BE2C (cell line): ENCODE measurements at regions not wholly inside any gene's neighbourhood (a gene's known extent, or its start where the extent isn't known, plus 50 kb on each side); places are given as distances from the start of the nearest gene placed in this dataset.

Source experiments
- DNase-seq: peaks from one replicate; pipeline ENCODE4 v3.0.0-alpha.2; 2020
- H3K27me3 ChIP-seq: fragments of 250-450 bp; sonication (Bioruptor Pico); 2 replicates; pipeline ENCODE4 v1.5.1; 2020; ENCODE audit warnings: mild to moderate bottlenecking
- H3K36me3 ChIP-seq: fragments of 250-450 bp; sonication (Bioruptor Pico); 2 replicates; pipeline ENCODE4 v1.5.1; 2020; ENCODE audit warnings: mild to moderate bottlenecking
- H3K4me1 ChIP-seq: fragments of 250-450 bp; sonication (Bioruptor Pico); 2 replicates; pipeline ENCODE4 v1.5.1; 2020
- H3K4me3 ChIP-seq: 2 replicates; pipeline ENCODE4 v1.5.1; 2011; ENCODE audit warnings: low read depth, low read length
- H3K9me3 ChIP-seq: fragments of 250-450 bp; sonication (Bioruptor Pico); 2 replicates; pipeline ENCODE4 v1.5.1; 2020
- TF ChIP-seq, protein P1 (sequence below): IDR thresholded peaks from 2 replicates; pipeline ENCODE4 v1.5.1; 2012; ENCODE audit warnings: mild to moderate bottlenecking, low read depth, low read length

DNA sequence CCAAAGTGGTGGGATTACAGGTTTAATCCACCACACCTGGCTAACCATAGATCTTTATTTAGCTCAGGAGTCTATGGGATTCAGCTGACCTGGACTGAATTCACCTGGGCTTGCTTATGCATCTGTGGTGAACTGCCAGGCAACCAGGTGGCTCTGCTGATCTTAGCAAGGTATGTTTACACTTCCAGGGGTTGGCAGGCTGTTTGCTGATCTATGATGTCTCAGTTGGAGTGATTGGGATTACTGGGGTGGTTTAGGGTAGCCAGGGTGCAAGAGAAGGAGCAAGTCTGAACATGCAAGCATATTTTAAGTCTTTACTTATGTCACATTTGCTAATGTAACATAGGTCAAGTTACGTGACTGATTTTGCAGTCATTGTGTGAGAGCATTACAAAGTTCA lies 63.6 kb upstream of the JAK2 start:
- no peak overlapping the region for H3K4me3 ChIP-seq
- H3K9me3 ChIP-seq = no peaks in the 10 kb centered on the region
- H3K36me3 ChIP-seq = no peaks in the 10 kb centered on the region
- DNase-seq = no peak
- TF ChIP-seq, protein P1, sequence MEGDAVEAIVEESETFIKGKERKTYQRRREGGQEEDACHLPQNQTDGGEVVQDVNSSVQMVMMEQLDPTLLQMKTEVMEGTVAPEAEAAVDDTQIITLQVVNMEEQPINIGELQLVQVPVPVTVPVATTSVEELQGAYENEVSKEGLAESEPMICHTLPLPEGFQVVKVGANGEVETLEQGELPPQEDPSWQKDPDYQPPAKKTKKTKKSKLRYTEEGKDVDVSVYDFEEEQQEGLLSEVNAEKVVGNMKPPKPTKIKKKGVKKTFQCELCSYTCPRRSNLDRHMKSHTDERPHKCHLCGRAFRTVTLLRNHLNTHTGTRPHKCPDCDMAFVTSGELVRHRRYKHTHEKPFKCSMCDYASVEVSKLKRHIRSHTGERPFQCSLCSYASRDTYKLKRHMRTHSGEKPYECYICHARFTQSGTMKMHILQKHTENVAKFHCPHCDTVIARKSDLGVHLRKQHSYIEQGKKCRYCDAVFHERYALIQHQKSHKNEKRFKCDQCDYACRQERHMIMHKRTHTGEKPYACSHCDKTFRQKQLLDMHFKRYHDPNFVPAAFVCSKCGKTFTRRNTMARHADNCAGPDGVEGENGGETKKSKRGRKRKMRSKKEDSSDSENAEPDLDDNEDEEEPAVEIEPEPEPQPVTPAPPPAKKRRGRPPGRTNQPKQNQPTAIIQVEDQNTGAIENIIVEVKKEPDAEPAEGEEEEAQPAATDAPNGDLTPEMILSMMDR = no peak
- H3K27me3 ChIP-seq = no peaks in the 10 kb centered on the region
- no peaks in the 10 kb centered on the region for H3K4me1 ChIP-seq

DNA sequence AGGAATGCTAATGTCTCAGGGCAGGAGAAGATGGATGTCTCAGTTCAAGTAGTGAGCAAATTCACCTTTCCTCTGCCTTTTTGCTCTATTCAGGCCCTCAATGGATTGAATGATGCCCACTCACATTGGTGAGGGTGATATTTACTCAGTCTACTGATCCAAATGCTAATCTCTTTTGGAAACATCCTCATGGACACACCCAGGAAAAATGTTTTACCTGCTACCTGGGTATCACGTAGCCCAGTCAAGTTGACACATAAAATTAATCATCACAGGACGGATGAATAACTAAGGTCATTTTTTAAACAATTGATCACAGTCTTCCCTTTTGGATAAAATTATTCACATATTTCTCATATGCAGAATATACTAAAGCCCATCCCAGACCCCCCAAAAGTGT lies 63.0 kb upstream of the JAK2 start:
- no peaks in the 10 kb centered on the region for H3K27me3 ChIP-seq
- DNase-seq = no peak
- H3K4me3 ChIP-seq = no peak overlapping the region
- H3K36me3 ChIP-seq = no peaks in the 10 kb centered on the region
- H3K4me1 ChIP-seq = no peaks in the 10 kb centered on the region
- no peaks in the 10 kb centered on the region for H3K9me3 ChIP-seq
- TF ChIP-seq, protein P1 = no peak

DNA sequence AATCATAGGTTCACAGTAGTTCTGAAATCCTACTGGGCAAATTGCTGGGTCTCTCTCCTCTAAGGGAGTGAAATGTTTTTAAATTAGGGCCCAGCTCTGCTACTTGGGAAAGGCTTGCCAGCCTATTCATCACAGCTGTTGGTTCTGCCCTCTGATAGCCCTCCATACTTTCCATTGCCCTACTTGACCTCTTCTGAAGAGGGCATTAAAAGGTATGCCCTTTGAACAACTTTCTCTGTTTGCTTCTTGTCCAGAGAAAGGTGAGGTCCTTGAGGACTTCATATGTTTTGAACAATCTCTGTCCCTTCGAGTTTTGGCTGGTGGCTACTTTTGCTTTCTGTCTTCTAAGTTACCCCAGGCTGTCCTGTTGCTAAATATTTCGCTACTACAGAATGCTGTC lies 62.3 kb upstream of the JAK2 start:
- Histone ChIP-seq H3K27me3 (no peaks in the 10 kb centered on the region), H3K36me3 (no peaks in the 10 kb centered on the region), H3K4me1 (no peaks in the 10 kb centered on the region), H3K4me3 (no peak overlapping the region), H3K9me3 (no peaks in the 10 kb centered on the region)
- DNase-seq = no peak
- TF ChIP-seq, protein P1 = no peak

DNA sequence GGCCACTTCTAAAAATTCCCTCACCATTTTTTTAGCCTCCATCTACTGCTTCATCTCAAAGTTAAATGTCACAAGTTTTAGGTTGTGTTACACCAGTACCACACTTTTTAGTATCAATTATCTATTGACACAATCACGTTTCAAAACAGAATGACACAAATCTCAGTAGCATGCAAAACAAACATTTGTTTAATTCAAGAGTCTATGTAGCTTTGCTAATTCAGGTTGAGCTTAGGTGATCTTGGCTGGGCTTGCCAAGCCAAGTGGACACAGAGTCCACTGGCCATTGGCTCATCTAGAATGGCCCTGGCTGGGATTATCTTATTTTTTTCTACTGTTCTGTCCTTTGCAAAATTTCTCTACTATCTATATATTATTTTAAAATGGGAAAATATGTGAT lies 61.9 kb upstream of the JAK2 start:
- Histone ChIP-seq H3K4me3 (no peak overlapping the region), H3K9me3 (no peaks in the 10 kb centered on the region), H3K4me1 (no peaks in the 10 kb centered on the region), H3K36me3 (no peaks in the 10 kb centered on the region), H3K27me3 (no peaks in the 10 kb centered on the region)
- DNase-seq = no peak
- TF ChIP-seq, protein P1 = no peak

DNA sequence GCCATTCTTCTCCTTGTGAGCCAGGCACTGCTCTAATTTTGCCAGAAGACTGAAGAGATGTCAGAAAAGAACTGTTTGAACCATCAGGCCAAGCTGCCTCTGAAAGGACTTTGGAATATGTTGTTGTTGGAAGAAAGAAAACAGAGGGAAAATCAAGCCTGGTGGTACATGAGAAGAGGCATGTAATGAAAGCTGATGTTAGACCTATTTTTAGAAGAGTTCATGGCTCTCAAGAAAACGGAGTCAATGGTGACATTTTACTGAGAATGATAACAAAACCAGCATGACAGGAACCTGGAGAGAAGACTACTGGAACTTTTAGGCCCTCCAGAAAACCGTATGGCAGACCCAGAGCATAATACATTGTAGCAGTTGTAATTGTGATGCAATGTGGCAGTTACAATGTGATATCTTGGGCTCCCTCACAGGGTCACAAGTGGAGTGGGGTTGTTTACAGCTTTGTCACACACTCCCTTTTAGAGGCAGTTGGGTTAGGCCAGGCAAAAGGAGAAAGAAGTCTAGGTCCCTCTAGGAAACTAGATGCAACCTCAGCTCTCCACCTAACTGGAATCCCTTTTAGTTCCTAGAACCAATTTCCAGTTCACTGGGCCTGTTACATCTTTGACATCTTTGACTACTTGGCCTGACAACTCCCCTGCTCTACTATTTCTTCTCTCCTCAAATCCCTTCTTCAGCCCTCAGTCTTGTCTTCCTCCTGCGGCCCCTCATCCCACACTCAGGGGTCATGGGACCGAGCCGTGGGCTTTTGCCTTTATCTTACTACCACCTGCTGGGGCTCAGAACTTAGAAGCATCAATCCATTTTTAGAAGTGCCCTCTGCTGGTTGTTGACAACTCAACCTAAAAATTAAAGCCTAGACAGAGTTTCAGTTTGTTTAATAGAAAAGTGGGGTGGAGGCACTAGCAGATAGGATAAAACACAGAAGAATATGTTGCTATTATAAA lies 61.2 kb upstream of the JAK2 start:
- Histone ChIP-seq H3K4me1 (no peaks in the 10 kb centered on the region), H3K27me3 (no peaks in the 10 kb centered on the region), H3K9me3 (no peaks in the 10 kb centered on the region), H3K4me3 (no peak overlapping the region), H3K36me3 (no peaks in the 10 kb centered on the region)
- TF ChIP-seq, protein P1 = peak; percentile 40
- no peak for DNase-seq

DNA sequence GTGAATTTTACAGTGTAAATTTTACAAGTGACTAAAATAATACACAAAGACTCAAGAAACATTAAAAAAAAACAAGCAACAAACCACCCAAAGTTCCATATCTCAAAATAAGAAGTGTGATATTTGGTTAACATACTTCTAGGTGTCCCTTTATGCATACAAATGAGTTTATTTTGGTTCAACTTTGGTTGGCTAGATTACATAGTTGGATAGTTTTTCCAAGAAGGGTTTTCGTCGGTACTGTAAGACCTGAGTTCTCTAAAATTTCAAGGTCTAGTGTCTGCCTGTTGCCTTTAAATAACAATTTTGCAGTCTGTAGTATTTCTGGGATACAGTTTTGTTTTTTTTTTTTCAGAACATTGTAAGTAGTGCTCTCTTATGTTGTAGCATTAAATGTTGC lies 58.8 kb upstream of the JAK2 start:
- no peak for DNase-seq
- H3K27me3 ChIP-seq = no peaks in the 10 kb centered on the region

More for the DNA sequence above, 58.8 kb upstream of the JAK2 start:
- H3K4me3 ChIP-seq = no peak overlapping the region
- TF ChIP-seq, protein P1 = no peak
- H3K4me1 ChIP-seq = no peaks in the 10 kb centered on the region
- H3K36me3 ChIP-seq = no peaks in the 10 kb centered on the region
- H3K9me3 ChIP-seq = no peaks in the 10 kb centered on the region
